NB4 (cell line): ENCODE measurements at regions not wholly inside any gene's neighbourhood (a gene's known extent, or its start where the extent isn't known, plus 50 kb on each side); places are given as distances from the start of the nearest gene placed in this dataset.

ENCODE experiments used
- CTCF ChIP-seq: IDR thresholded peaks from one replicate; pipeline ENCODE4 v1.5.1; 2012; ENCODE audit warnings: low read depth, low read length
- MAX ChIP-seq: IDR thresholded peaks from 2 replicates; pipeline ENCODE4 v1.6.1; 2011; ENCODE audit warnings: low read depth, low read length
- MYC ChIP-seq: IDR thresholded peaks from 2 replicates; pipeline ENCODE4 v1.6.1; 2011; ENCODE audit warnings: low read depth, low read length
- POLR2A ChIP-seq: IDR thresholded peaks from 2 replicates; pipeline ENCODE4 v1.6.1; 2011; ENCODE audit warnings: mild to moderate bottlenecking; ENCODE audit not compliant: insufficient read length; ENCODE audit errors: extremely low read depth

GRCh38 chr4:189302719-189303118 is 638.0 kb upstream of the FRG1 start:
- TF ChIP-seq CTCF (no peak), MAX (no peak), POLR2A (no peak), MYC (no peak)
